Upper lobe of left lung (tissue), 6 donors: ENCODE measurements at regions not wholly inside any gene's neighbourhood (a gene's known extent, or its start where the extent isn't known, plus 50 kb on each side); places are given as distances from the start of the nearest gene placed in this dataset.

Source experiments
- ATAC-seq, 2 donors: fragments of 200-7000 bp; cut with Tn5 transposase; one replicate each; pipeline ENCODE4 v1.9.1; 2022; ENCODE audit warnings: mild to moderate bottlenecking in 2 of 2, moderate library complexity in 2 of 2; ENCODE audit not compliant: low FRiP score in 2 of 2
- DNase-seq, 2 donors: peaks; one replicate each; pipeline ENCODE4 v3.0.0-alpha.2; 2019 to 2020
- H3K27ac ChIP-seq, 4 donors: fragments of 200-600 bp; sonication (generic); one replicate each; pipeline ENCODE4 v1.5.1; 2016 to 2019
- H3K27me3 ChIP-seq, 4 donors: fragments of 200-600 bp; sonication (generic); one replicate each; pipeline ENCODE4 v1.5.1; 2017 to 2019
- H3K36me3 ChIP-seq, 4 donors: fragments of 200-600 bp; sonication (generic); one replicate each; pipeline ENCODE4 v1.5.1; 2016 to 2019
- H3K4me1 ChIP-seq, 4 donors: fragments of 200-600 bp; sonication (generic); one replicate each; pipeline ENCODE4 v1.5.1; 2018 to 2019
- H3K4me3 ChIP-seq, 4 donors: fragments of 200-600 bp; sonication (generic); one replicate each; pipeline ENCODE4 v1.5.1; 2017 to 2019; ENCODE audit warnings: mild to moderate bottlenecking in 2 of 4, moderate library complexity in 1 of 4
- H3K9me3 ChIP-seq, 4 donors: fragments of 200-600 bp; sonication (generic); one replicate each; pipeline ENCODE4 v1.5.1; 2018 to 2019
- EP300 ChIP-seq, 4 donors: sonication (generic); formaldehyde crosslinking; IDR thresholded peaks; one replicate each; pipeline ENCODE4 v1.5.1; 2017; ENCODE audit warnings: antibody characterized with exemption in 4 of 4, control low read depth in 2 of 4
- POLR2A ChIP-seq, 4 donors: fragments of 450-650 bp; IDR thresholded peaks; one replicate each; pipeline ENCODE4 v1.5.1; 2016 to 2017; ENCODE audit warnings: antibody characterized with exemption in 4 of 4, mild to moderate bottlenecking in 2 of 4
- POLR2AphosphoS5 ChIP-seq, 2 donors: sonication (generic); formaldehyde crosslinking; IDR thresholded peaks; one replicate each; pipeline ENCODE4 v1.5.1; 2017; ENCODE audit warnings: antibody characterized with exemption in 2 of 2
- WGBS, 2 donors: methylation state at CpG; one replicate each; pipeline ENCODE4 v1.1.5; 2017 to 2018; 5-methylcytosine and 5-hydroxymethylcytosine counted together
- TF ChIP-seq, protein P1 (sequence below), 6 experiments: fragments of 450-650 bp in 4 of 6; fragments of 200-600 bp in 2 of 6; sonication (generic) in 2 of 6; IDR thresholded peaks; one replicate each; pipeline ENCODE4 v1.5.1; 2016 to 2019; ENCODE audit warnings: antibody characterized with exemption in 6 of 6
- donor health status: DM: no; HTN: no; CAD: no; lungs with moderate emphysema.
- donor health status: DM: no; HTN: yes; CAD: no; lungs with severe emphysema.

- ATAC-seq, result no peak
- H3K27ac ChIP-seq, result no peak overlapping the region
- 92 to 94% methylated on average over 7 of the region's 7 CpGs for WGBS, 2 donors
- no peaks in the 10 kb centered on the region for H3K36me3 ChIP-seq
- DNase-seq, result no peak
- peaks cover 0 to 5% (median 0%) of the 10 kb centered on the region in 4 donors for H3K4me1 ChIP-seq
- no peaks in the 10 kb centered on the region for H3K27me3 ChIP-seq
- no peaks in the 10 kb centered on the region for H3K9me3 ChIP-seq
- no peak overlapping the region for H3K4me3 ChIP-seq
- TF ChIP-seq POLR2A (IDR thresholded peaks at IDR 0.05), result no peak
- TF ChIP-seq POLR2AphosphoS5 (IDR thresholded peaks at IDR 0.05), result no peak
- TF ChIP-seq, protein P1, sequence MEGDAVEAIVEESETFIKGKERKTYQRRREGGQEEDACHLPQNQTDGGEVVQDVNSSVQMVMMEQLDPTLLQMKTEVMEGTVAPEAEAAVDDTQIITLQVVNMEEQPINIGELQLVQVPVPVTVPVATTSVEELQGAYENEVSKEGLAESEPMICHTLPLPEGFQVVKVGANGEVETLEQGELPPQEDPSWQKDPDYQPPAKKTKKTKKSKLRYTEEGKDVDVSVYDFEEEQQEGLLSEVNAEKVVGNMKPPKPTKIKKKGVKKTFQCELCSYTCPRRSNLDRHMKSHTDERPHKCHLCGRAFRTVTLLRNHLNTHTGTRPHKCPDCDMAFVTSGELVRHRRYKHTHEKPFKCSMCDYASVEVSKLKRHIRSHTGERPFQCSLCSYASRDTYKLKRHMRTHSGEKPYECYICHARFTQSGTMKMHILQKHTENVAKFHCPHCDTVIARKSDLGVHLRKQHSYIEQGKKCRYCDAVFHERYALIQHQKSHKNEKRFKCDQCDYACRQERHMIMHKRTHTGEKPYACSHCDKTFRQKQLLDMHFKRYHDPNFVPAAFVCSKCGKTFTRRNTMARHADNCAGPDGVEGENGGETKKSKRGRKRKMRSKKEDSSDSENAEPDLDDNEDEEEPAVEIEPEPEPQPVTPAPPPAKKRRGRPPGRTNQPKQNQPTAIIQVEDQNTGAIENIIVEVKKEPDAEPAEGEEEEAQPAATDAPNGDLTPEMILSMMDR (IDR thresholded peaks at IDR 0.05), result no peak
- no peak for TF ChIP-seq EP300 (IDR thresholded peaks at IDR 0.05)
Observed at GRCh38 chrX:150060406-150060805, 122.1 kb upstream of the EOLA2 start.

GRCh38 chrX:150062292-150063137, 124.2 kb upstream of the EOLA2 start:
- TF ChIP-seq POLR2AphosphoS5 (IDR thresholded peaks at IDR 0.05), result peak; percentile 21 to 59
- TF ChIP-seq EP300 (IDR thresholded peaks at IDR 0.05), result no peak
- TF ChIP-seq, protein P1 (IDR thresholded peaks at IDR 0.05), result no peak
- no peak for TF ChIP-seq POLR2A (IDR thresholded peaks at IDR 0.05)
- Histone ChIP-seq H3K36me3 (no peaks in the 10 kb centered on the region), H3K4me1 (peaks cover 0 to 5% (median 0%) of the 10 kb centered on the region in 4 donors), H3K27ac (no peak overlapping the region), H3K27me3 (no peaks in the 10 kb centered on the region), H3K4me3 (no peak overlapping the region), H3K9me3 (no peaks in the 10 kb centered on the region)
- ATAC-seq, result peak in 1 of 2 donors; percentile 28
- WGBS, 2 donors, result 32 to 44% methylated on average over 8 of the region's 8 CpGs
- DNase-seq, result peak in 1 of 2 donors; percentile 33

GRCh38 chrX:150063138-150063518, 124.8 kb upstream of the EOLA2 start:
- DNase-seq (no peak), ATAC-seq (no peak)
- Histone ChIP-seq H3K4me3 (no peak overlapping the region), H3K27me3 (no peaks in the 10 kb centered on the region), H3K9me3 (no peaks in the 10 kb centered on the region), H3K27ac (peak overlapping the region in 1 of 4 donors; percentile 1), H3K36me3 (no peaks in the 10 kb centered on the region), H3K4me1 (peaks cover 0 to 5% (median 0%) of the 10 kb centered on the region in 4 donors)
- no peak for TF ChIP-seq POLR2AphosphoS5 (IDR thresholded peaks at IDR 0.05)
- TF ChIP-seq EP300 (IDR thresholded peaks at IDR 0.05), result no peak
- TF ChIP-seq, protein P1 (IDR thresholded peaks at IDR 0.05), result no peak

GRCh38 chrX:150063674-150064073, 125.4 kb upstream of the EOLA2 start:
- peaks cover 0 to 5% (median 0%) of the 10 kb centered on the region in 4 donors for H3K4me1 ChIP-seq
- TF ChIP-seq POLR2A (IDR thresholded peaks at IDR 0.05), result no peak
- no peak for TF ChIP-seq POLR2AphosphoS5 (IDR thresholded peaks at IDR 0.05)
- TF ChIP-seq EP300 (IDR thresholded peaks at IDR 0.05), result no peak
- TF ChIP-seq, protein P1 (IDR thresholded peaks at IDR 0.05), result no peak
- H3K9me3 ChIP-seq, result no peaks in the 10 kb centered on the region
- ATAC-seq (peak in 1 of 2 donors; percentile 53), DNase-seq (no peak)
- whole genome bisulfite sequencing, 2 donors, result 76 to 88% methylated on average over 5 of the region's 5 CpGs
- no peak overlapping the region for H3K4me3 ChIP-seq
- no peaks in the 10 kb centered on the region for H3K27me3 ChIP-seq
- no peaks in the 10 kb centered on the region for H3K36me3 ChIP-seq
- peak overlapping the region in 1 of 4 donors; percentile 1 for H3K27ac ChIP-seq

DNA sequence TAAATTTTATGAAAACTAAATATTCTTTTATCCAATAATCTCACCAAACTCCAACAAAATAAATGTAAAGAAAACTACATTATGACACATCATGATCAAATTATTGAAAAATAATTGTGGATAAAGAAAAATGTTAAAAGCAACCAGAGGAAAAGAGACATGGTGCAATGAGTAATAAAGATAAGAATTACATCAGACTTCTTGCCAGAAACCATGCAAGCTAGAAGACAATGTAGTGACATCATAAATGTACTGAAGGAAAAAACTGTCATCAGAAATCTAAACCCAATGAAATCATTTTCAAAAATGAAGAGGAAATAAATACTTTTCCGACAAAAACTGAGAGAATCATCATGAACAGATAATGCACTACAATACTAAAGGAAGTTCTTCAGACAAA, 135.9 kb upstream of the EOLA2 start:
- Histone ChIP-seq H3K27ac (no peak overlapping the region), H3K9me3 (no peaks in the 10 kb centered on the region)
- ATAC-seq, result no peak

More for the DNA sequence above, 135.9 kb upstream of the EOLA2 start:
- WGBS, 2 donors, result 71 to 82% methylated on average over 1 of the region's 1 CpG
- TF ChIP-seq, protein P1 (IDR thresholded peaks at IDR 0.05), result no peak
- DNase-seq, result no peak
- H3K27me3 ChIP-seq, result no peaks in the 10 kb centered on the region
- no peaks in the 10 kb centered on the region for H3K4me1 ChIP-seq
- no peak overlapping the region for H3K4me3 ChIP-seq
- H3K36me3 ChIP-seq, result no peaks in the 10 kb centered on the region
